ENCODE measurements at regions not wholly inside any gene's neighbourhood (a gene's known extent, or its start where the extent isn't known, plus 50 kb on each side); places are given as distances from the start of the nearest gene placed in this dataset.

DNA sequence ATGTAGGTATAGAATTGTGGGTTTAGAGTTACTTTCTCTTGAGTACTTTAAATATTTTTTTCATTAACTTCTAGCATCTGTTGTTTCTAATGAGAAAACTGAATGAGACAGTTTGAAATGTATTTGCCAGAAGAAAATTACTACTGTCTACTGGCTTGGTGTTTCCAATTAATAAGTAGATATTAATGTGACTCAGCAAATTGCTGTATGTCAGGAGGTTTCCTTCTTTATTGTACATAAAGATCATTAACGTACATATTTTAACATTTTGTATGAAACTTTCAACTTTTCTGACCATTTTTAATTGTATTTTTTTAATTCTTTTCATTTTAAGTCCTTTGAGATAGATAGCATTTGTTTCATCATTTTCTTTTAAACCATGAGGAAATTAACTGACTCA, 135.1 kb upstream of the SLC22A23 start:
- no peak for DNase-seq (ENCODE audit: low spot score)

DNA sequence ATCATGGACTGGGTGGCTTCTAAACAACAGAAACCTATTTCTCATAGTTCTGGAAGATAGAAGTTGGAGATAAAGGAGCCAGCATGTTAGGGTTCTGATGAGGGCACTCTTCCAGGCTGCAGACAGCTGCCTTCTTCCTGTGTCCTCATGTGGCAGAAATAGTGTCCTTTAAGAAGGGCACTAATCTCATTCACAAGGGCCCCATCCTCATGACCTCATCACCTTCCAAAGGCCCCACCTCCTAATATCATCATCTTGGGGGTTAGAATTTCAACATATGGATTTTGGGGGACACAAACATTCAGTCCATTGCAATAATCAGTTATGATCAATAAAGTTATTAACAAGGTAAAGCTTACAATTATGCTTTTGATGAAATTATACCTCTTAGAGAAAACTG, 130.8 kb upstream of the SLC22A23 start:
- no peak for DNase-seq (ENCODE audit: low spot score)

- peak; percentile 41 for DNase-seq (ENCODE audit: low spot score)
Measured at GRCh38 chr6:3585320-3585935, 128.6 kb upstream of the SLC22A23 start.

- no peak for DNase-seq (ENCODE audit: low spot score)
Measured at GRCh38 chr6:3584606-3585005, 127.8 kb upstream of the SLC22A23 start.

- no peak for DNase-seq (ENCODE audit: low spot score)
Measured at GRCh38 chr6:3581469-3581868, 124.6 kb upstream of the SLC22A23 start.

DNA sequence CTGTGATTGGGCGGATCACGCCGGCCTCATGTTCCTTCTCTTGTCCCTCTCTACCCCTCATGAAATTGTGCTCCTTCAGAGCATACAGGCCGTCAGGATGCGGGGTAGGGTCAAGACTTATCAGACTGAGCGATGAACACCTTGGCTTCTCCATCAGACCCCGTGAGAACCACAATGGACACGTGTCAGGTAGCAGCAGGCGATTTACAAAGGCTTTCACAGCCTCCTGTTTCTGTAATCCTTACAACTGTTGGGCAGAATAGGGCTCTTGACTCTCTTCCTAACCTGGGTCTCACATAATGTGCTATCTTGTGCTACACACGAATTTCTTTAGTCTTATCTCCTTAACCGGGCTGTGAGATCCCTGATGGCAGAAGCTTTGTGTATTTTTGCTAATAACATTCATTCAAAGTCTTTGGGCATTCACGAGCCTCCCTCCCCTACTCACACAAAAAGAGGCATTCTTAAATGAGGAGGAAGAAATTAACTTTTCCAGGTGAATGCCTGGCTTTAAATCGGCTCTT, 122.9 kb upstream of the SLC22A23 start:
- DNase-seq (ENCODE audit: low spot score): no peak

DNA sequence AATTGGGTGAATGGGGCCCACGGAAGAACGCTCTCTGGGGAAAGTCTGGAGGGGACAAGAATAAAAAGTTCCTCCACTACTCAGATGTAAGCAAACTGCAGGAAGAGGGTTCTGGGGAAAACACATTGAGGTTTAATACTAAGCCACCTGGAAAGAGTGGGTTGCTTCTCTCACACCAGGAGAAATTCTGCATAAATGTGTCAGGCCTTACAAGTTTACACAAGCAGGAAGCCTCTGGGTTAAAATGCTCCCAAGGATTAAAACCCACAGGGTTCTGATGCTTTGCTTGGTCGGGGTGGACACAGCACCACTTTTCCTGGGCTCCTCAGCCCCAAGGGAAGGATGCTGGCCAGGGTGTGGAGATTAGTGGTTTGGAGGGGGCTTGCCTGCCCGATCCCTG, 122.1 kb upstream of the SLC22A23 start:
- no peak for DNase-seq (ENCODE audit: low spot score)

DNA sequence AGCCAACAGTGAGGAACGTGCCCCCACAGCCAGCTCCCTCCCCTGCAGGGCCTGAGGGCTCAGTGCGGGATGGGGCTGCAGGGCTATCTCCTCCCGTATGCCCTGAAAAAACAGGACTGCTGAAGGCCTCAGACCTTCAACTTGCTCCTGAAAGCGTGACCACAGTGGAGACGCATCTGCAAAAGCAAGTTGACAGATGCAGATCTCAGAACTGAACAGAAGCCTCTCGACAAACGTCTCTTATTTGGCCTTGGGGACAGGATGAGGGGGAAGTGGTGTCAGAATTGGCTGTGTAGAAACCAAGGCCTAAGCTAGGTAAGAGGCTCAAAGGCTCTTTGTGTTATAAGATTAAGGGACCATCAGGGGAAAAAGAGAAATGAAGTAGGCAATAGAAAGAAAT, 120.7 kb upstream of the SLC22A23 start:
- DNase-seq (ENCODE audit: low spot score): no peak

DNA sequence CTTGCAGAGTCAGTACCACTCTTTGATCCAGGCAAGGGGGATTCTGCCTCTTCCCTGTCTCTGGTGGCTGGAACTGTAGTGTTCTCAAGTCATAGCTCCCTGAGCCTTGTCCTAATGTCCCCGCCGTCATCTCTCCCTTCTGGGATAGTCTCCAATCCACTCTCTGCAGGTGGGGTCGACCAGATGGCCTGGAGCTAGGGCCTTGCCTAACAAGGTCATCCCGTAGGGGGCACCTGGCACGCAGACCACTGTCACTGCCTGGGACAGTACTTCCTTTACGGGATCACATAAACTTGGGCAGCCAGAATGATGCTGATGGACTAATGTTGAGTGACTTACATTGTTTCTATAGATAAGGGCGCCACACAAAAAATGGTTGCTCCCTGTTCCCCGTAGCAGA, 118.9 kb upstream of the SLC22A23 start:
- no peak for DNase-seq (ENCODE audit: low spot score)

- no peak for DNase-seq (ENCODE audit: low spot score)
Measured at GRCh38 chr6:3575166-3575565, 118.3 kb upstream of the SLC22A23 start.

DNA sequence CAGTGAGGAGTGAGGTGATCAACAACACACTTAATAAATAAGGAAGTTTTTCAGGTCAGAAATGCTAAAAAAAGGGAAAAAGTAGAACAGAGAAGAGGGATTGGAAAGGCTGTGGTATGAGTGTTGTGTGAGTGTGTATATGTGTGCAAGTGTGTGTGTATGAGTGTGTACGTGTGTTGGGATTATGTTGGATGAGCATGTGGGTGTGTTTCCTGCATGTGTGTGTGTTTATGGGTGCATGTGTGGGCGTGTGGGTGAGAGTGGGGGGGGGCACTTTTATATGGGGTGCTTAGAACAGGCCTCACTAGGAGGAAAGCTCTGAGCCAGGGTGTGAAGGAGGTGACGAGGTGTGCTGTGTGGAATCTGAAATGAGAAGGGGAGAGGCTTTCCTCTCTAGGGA, 116.8 kb upstream of the SLC22A23 start:
- DNase-seq (ENCODE audit: low spot score): no peak

DNA sequence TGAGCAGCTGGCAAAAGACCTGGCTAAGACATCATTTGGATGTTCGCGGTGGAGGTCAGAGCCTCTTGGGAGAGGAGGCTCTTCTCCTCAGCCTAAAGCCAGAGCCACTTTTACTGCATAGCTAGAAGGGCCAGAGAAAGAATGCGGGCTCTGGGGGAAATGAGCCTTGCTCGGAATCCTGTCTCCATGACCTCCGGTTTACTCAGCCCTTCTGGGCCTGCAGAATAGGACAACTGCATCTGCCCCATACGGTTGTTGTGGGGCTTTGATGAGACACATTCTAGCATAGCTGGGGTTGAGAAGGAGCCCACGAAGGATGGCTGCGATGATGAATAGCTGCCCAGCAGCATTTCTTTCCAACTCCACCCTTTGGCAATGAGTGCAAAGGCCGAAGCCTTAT, 115.0 kb upstream of the SLC22A23 start:
- no peak for DNase-seq (ENCODE audit: low spot score)

DNA sequence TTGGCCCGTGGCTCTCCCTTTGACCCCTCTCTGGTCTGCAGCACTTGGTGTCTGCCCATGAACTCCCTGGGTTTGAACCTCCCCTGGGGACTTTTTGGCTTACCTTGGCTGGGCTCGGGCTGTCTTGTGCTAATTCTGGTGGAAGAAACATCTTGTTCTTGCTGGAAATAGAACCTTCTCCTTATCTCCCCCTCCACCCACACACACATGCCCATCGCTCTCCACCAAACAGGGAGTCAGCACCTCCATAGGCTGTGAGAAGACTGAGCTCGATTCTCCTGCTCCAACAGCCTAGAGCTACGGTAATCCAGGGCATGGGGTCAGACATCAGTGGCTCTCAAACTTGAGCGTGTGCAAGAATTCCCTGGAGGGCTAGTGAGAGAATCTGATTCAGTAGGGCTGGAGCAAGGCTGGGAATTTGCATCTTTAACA, 114.4 kb upstream of the SLC22A23 start:
- DNase-seq (ENCODE audit: low spot score): no peak

GRCh38 chr6:3569816-3570215, 113.0 kb upstream of the SLC22A23 start:
- no peak for DNase-seq (ENCODE audit: low spot score)

- no peak for DNase-seq (ENCODE audit: low spot score)
Measured at GRCh38 chr6:3568396-3569082, 111.7 kb upstream of the SLC22A23 start.

- DNase-seq (ENCODE audit: low spot score): peak; percentile 65
Measured at GRCh38 chr6:3566812-3567211, 110.0 kb upstream of the SLC22A23 start.

DNA sequence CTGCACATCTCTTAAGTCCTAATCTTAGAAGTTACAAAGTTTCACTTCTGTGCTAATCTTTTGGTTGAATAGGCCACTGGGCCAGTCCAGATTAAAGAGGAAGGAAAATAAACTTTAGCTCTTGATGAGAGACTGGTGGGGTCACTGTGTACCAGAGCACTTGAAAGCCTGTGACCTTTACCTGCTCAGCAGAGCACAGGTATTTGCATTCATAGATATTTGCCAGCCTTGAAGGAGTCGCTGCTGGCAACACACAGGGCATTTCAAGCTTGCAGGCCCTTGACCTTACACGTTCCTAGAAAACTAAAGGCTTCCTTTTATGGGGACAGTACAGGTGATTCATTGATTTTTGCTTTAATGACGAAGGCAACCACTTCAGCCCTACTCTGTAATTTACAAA, 108.4 kb upstream of the SLC22A23 start:
- no peak for DNase-seq (ENCODE audit: low spot score)

DNA sequence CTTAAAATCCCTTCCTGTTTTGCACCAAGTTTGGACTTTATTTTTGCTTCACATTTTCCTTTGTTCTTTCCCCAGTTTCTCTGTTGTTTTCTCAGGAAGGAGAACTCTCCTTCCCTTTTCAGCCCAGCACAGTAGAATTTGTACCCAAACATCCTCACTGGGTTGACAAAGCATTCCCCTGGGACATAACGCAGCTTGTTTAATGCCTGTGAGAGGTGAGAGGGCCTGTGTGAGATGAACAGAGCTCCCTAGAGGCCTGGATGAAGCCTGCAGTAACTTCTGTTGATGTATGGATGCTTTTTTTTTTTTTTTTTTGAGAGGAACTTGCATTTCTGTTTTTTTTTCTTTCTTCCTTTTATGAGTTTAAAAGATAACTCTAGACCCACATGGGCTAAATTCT, 104.9 kb upstream of the SLC22A23 start:
- no peak for DNase-seq (ENCODE audit: low spot score)

DNA sequence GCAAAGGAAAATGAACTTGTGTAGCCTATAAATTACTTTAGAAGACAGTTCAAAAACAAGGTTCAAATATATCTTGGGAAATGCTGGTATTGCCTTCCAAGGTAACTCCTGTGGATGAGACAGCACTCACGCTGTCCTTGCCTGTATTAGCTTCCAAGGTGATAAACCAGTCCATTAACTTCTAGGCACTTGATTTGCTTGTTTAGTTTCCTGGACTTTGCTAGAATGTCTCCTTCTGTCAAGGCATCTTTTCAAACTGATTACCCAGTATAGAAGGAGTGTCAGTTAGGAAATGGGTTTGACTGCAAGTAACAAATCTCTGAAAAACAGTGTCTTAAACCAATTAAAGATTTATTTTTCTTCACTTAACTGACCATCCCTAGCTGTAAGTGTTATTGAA, 103.4 kb upstream of the SLC22A23 start:
- no peak for DNase-seq (ENCODE audit: low spot score)

DNA sequence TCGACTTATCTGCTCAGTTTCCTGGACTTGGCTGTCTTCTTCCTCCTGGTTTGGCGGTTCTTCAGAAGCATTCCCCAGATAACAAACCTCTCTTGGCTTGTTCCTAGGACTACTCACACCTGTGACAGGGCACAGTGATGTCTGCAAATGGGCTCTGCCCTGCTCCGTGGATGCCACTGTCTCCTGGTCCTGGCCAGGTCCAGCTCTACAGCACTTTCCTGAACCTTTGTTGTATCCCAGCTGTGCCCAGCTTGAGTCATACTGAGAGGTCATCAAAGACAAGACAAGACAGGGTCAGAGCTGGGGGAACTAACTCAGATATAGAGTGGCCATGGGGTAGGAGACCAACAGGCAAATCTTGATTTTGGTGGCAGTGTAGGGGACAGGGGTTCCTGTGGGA, 102.7 kb upstream of the SLC22A23 start:
- no peak for DNase-seq (ENCODE audit: low spot score)

DNA sequence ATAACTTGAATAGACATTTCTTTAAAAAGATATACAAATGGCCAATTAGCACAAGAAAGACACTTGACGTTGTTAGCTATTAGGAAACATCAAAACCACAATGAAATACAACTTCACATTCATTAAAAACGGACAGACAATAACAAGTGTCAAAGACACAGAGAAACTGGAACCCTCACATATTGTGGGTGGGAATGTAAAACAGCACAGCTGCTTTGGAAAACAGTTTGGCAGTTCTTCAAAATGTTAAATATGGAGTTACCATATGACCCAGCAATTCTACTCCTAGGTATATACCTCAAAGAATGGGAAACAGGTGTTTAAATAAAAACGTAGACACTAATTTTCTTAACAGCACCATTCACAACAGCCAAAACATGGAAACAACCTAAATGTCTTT, 100.5 kb upstream of the SLC22A23 start:
- no peak for DNase-seq (ENCODE audit: low spot score)

DNA sequence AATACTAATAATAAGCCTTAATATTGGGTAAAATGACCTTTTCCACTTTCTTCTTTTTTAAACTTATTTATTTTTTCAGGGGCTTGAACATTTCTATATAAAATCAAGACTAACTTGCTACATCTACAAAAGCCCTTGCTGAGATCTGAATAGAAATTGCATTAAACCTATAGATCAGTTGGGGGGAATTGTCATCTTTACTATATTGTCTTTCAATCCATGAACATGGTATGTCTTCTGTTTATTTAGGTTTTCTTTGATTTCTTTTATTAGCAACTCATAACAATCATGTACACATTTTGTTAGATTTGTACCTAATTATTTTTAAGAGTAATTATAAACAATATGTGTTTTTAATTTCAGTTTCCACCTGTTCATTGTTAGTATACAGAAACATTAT, 96.4 kb upstream of the SLC22A23 start:
- no peak for DNase-seq (ENCODE audit: low spot score)

GRCh38 chr6:3551716-3552511, 95.1 kb upstream of the SLC22A23 start:
- DNase-seq (ENCODE audit: low spot score): no peak
